ENCODE measurements at regions not wholly inside any gene's neighbourhood (a gene's known extent, or its start where the extent isn't known, plus 50 kb on each side); places are given as distances from the start of the nearest gene placed in this dataset.

DNA sequence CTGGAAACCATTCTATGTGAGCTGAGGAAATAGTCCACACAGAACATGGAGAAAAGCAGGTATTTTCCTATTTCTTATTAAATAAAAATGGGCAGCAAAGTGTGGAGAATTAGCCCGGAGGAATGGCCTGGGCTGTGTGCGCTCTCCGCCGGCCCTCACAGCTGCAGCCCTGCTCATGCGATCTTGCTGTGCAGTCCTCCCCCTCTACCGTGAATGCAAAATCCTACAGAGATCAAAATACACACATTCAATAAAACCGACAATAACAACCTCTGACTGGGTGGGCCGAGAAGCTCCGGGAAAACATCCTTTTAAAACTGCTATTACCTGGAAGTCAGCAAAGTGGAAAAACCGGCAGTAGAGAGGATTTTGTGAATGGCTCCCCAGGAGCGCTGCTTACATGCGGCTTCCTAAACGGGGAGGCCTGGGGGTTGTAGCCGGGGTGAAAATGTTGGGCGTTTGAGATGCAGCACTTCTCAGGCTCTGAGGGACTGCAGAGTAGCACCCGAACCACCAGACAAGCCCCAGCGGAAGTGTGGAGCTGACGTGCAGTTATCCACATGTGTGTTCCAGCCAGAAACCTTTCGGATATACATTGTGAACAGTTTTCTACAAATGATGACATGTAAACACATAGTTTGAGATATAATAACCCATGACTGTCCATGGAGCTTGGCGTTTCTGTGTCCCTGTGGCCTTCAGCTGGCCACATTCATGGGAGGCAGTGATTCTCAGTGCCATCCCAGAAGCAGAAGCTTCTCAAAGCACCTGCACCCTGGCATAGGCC is 94.2 kb upstream of the ALKAL2 start:
- peaks cover 6% of the 10 kb centered on the region for H3K9me3 ChIP-seq (ENCODE audit: severe bottlenecking)
- no peaks in the 10 kb centered on the region for H3K36me3 ChIP-seq
- H3K27me3 ChIP-seq (ENCODE audit: insufficient read depth, low read depth, severe bottlenecking) = no peaks in the 10 kb centered on the region
- DNase-seq = no peak
- TF ChIP-seq, protein P1, sequence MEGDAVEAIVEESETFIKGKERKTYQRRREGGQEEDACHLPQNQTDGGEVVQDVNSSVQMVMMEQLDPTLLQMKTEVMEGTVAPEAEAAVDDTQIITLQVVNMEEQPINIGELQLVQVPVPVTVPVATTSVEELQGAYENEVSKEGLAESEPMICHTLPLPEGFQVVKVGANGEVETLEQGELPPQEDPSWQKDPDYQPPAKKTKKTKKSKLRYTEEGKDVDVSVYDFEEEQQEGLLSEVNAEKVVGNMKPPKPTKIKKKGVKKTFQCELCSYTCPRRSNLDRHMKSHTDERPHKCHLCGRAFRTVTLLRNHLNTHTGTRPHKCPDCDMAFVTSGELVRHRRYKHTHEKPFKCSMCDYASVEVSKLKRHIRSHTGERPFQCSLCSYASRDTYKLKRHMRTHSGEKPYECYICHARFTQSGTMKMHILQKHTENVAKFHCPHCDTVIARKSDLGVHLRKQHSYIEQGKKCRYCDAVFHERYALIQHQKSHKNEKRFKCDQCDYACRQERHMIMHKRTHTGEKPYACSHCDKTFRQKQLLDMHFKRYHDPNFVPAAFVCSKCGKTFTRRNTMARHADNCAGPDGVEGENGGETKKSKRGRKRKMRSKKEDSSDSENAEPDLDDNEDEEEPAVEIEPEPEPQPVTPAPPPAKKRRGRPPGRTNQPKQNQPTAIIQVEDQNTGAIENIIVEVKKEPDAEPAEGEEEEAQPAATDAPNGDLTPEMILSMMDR (IDR thresholded peaks at IDR 0.05; ENCODE audit: low read depth, low read length) = no peak
- H3K4me3 ChIP-seq (ENCODE audit: low read depth, low read length) = no peak overlapping the region
- no peak overlapping the region for H3K27ac ChIP-seq

DNA sequence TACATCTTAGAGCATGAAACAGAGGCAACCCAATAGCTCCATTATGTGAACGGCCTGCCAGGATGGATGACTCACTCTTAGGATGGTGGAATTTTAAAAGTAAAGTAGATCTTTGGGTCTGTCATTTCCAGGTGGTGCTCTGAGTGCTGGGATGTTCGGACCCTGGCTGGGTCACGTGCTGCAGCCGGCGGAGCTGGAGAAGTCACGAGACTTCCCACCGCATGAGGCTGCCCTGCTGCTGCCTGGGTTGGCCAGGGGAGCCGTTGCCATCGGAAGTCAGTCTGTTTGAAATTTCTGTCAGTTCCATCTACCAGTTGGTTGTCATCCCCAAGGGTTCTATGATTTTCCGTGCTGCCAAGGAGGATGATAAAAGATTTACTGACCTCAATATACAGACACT is 93.3 kb upstream of the ALKAL2 start:
- no peak overlapping the region for H3K27ac ChIP-seq
- no peaks in the 10 kb centered on the region for H3K27me3 ChIP-seq (ENCODE audit: insufficient read depth, low read depth, severe bottlenecking)
- no peak for DNase-seq
- no peak overlapping the region for H3K4me3 ChIP-seq (ENCODE audit: low read depth, low read length)
- TF ChIP-seq, protein P1 (IDR thresholded peaks at IDR 0.05; ENCODE audit: low read depth, low read length) = no peak
- no peaks in the 10 kb centered on the region for H3K36me3 ChIP-seq
- H3K9me3 ChIP-seq (ENCODE audit: severe bottlenecking) = peaks cover 12% of the 10 kb centered on the region

DNA sequence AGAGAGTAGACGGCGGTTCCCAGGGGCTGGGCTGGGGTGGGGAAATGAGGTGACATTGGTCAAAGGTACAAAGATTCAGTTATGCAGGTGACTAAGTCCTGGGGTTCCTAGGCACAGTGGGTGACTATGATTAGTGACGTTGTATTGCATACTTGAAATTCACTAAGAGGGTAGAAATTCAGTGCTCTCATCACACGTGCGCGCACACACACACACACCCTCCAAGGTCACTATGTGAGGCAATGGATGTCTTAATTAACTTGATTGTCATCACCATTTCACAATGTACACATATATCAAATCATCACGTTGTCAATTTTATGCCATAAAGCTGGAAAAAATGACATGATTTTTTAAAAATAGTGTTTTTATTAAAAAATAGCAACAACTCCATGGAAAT is 92.9 kb upstream of the ALKAL2 start:
- H3K27me3 ChIP-seq (ENCODE audit: insufficient read depth, low read depth, severe bottlenecking) = no peaks in the 10 kb centered on the region
- TF ChIP-seq, protein P1 (IDR thresholded peaks at IDR 0.05; ENCODE audit: low read depth, low read length) = no peak
- no peak for DNase-seq

DNA sequence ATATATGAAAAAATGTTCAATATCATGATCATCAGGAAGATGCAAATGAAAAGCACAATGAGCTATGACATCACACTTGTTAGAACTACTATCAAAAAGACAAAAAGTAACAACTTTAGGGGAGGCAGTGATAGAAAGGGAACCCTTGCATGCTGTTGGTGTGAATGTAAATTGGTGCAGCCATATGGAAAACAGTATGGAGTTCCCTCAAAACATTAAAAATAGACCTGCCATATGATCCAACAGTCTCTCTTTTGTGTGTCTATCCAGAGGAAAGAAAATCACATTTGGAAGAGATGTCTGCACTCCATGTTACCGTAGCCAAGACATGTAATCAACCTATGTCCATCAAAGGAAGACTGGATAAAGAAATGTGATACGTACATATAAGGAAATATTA is 92.3 kb upstream of the ALKAL2 start:
- H3K9me3 ChIP-seq (ENCODE audit: severe bottlenecking) = peaks cover 12% of the 10 kb centered on the region
- no peak for DNase-seq
- no peak overlapping the region for H3K4me3 ChIP-seq (ENCODE audit: low read depth, low read length)
- no peaks in the 10 kb centered on the region for H3K27me3 ChIP-seq (ENCODE audit: insufficient read depth, low read depth, severe bottlenecking)
- H3K36me3 ChIP-seq = no peaks in the 10 kb centered on the region
- no peak overlapping the region for H3K27ac ChIP-seq
- TF ChIP-seq, protein P1 (IDR thresholded peaks at IDR 0.05; ENCODE audit: low read depth, low read length) = no peak

More for the DNA sequence above, 92.9 kb upstream of the ALKAL2 start:
- Histone ChIP-seq H3K9me3 (ENCODE audit: severe bottlenecking) (peaks cover 12% of the 10 kb centered on the region), H3K4me3 (ENCODE audit: low read depth, low read length) (no peak overlapping the region), H3K27ac (no peak overlapping the region), H3K36me3 (no peaks in the 10 kb centered on the region)

DNA sequence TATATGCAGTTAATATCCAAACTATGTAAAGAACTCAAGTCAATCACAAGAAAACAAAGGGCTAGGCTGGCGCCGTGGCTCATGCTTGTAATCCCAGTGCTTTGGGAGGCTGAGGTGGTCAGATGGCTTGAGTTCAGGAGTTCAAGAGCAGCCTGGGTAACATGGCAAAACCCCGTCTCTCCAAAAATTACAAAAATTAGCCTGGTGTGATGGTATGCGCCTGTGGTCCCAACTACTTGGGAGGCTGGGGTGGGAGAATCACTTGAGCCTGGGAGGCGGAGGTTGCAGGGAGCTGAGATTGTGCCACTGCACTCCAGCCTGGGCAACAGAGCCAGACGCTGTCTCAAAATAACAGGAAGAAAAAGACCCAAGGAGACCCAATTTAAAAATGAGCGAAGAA is 91.9 kb upstream of the ALKAL2 start:
- Histone ChIP-seq H3K27me3 (ENCODE audit: insufficient read depth, low read depth, severe bottlenecking) (no peaks in the 10 kb centered on the region), H3K4me3 (ENCODE audit: low read depth, low read length) (no peak overlapping the region), H3K27ac (no peak overlapping the region), H3K36me3 (no peaks in the 10 kb centered on the region), H3K9me3 (ENCODE audit: severe bottlenecking) (peaks cover 16% of the 10 kb centered on the region)
- DNase-seq = no peak
- TF ChIP-seq, protein P1 (IDR thresholded peaks at IDR 0.05; ENCODE audit: low read depth, low read length) = no peak

DNA sequence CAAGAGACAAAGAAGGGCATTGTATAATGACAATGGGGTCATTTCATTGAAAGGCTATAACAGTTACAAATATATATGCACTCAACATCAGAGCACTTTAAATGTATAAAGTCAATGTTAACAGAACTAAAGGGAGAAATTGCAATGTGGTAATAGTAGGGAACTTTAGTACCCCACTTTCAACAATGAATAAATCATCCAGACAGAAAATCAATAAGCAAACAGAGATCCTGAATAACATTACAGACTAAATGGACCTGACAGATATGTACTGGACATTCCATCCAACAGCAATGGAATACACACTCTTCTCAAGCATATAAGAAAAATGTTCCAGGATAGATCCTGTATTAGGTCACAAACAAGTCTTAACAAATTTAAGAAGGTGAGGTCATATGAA is 90.5 kb upstream of the ALKAL2 start:
- Histone ChIP-seq H3K27ac (no peak overlapping the region), H3K27me3 (ENCODE audit: insufficient read depth, low read depth, severe bottlenecking) (no peaks in the 10 kb centered on the region), H3K4me3 (ENCODE audit: low read depth, low read length) (no peak overlapping the region), H3K9me3 (ENCODE audit: severe bottlenecking) (peaks cover 16% of the 10 kb centered on the region), H3K36me3 (no peaks in the 10 kb centered on the region)
- DNase-seq = no peak
- TF ChIP-seq, protein P1 (IDR thresholded peaks at IDR 0.05; ENCODE audit: low read depth, low read length) = no peak

Measured in WERI-Rb-1 (cell line).